ENCODE measurements at regions not wholly inside any gene's neighbourhood (a gene's known extent, or its start where the extent isn't known, plus 50 kb on each side); places are given as distances from the start of the nearest gene placed in this dataset.

- Mint-ChIP-seq H3K4me3 (ENCODE audit: low read depth) (no peak overlapping the region), H3K9me3 (ENCODE audit: low read depth) (no peaks in the 10 kb centered on the region), H3K27ac (no peak overlapping the region), H3K27me3 (peaks cover 3% of the 10 kb centered on the region), H3K4me1 (ENCODE audit: low read depth) (no peaks in the 10 kb centered on the region), H3K36me3 (ENCODE audit: insufficient read depth) (no peaks in the 10 kb centered on the region)
- no peak for DNase-seq (ENCODE audit: low spot score, unreplicated experiment)
- no peak for TF ChIP-seq CTCF (IDR thresholded peaks at IDR 0.05; ENCODE audit: unreplicated experiment)
These were observed 66.0 kb upstream of the ADAMTS2 start for GRCh38 chr5:179411161-179411841.

- no peak for TF ChIP-seq CTCF (IDR thresholded peaks at IDR 0.05; ENCODE audit: unreplicated experiment)
- DNase-seq (ENCODE audit: low spot score, unreplicated experiment), result no peak
These were observed 65.3 kb upstream of the ADAMTS2 start for GRCh38 chr5:179410291-179411160.

GRCh38 chr5:179409806-179410205 lies 64.5 kb upstream of the ADAMTS2 start:
- Mint-ChIP-seq H3K27ac (no peak overlapping the region), H3K9me3 (ENCODE audit: low read depth) (no peaks in the 10 kb centered on the region), H3K4me1 (ENCODE audit: low read depth) (no peaks in the 10 kb centered on the region), H3K4me3 (ENCODE audit: low read depth) (no peak overlapping the region), H3K36me3 (ENCODE audit: insufficient read depth) (no peaks in the 10 kb centered on the region), H3K27me3 (peaks cover 3% of the 10 kb centered on the region)
- TF ChIP-seq CTCF (IDR thresholded peaks at IDR 0.05; ENCODE audit: unreplicated experiment), result no peak
- DNase-seq (ENCODE audit: low spot score, unreplicated experiment), result no peak

More at GRCh38 chr5:179410291-179411160, 65.3 kb upstream of the ADAMTS2 start:
- H3K4me1 Mint-ChIP-seq (ENCODE audit: low read depth), result no peaks in the 10 kb centered on the region
- H3K36me3 Mint-ChIP-seq (ENCODE audit: insufficient read depth), result no peaks in the 10 kb centered on the region
- H3K9me3 Mint-ChIP-seq (ENCODE audit: low read depth), result no peaks in the 10 kb centered on the region
- peaks cover 3% of the 10 kb centered on the region for H3K27me3 Mint-ChIP-seq
- no peak overlapping the region for H3K4me3 Mint-ChIP-seq (ENCODE audit: low read depth)
- H3K27ac Mint-ChIP-seq, result no peak overlapping the region

GRCh38 chr5:179408611-179409010 lies 63.4 kb upstream of the ADAMTS2 start:
- Mint-ChIP-seq H3K4me3 (ENCODE audit: low read depth) (no peak overlapping the region), H3K27me3 (peaks cover 7% of the 10 kb centered on the region), H3K27ac (no peak overlapping the region), H3K9me3 (ENCODE audit: low read depth) (no peaks in the 10 kb centered on the region), H3K4me1 (ENCODE audit: low read depth) (no peaks in the 10 kb centered on the region), H3K36me3 (ENCODE audit: insufficient read depth) (no peaks in the 10 kb centered on the region)
- TF ChIP-seq CTCF (IDR thresholded peaks at IDR 0.05; ENCODE audit: unreplicated experiment), result no peak
- no peak for DNase-seq (ENCODE audit: low spot score, unreplicated experiment)

GRCh38 chr5:179407191-179408175 lies 62.2 kb upstream of the ADAMTS2 start:
- no peak overlapping the region for H3K4me3 Mint-ChIP-seq (ENCODE audit: low read depth)
- no peak overlapping the region for H3K27ac Mint-ChIP-seq

More at GRCh38 chr5:179407191-179408175, 62.2 kb upstream of the ADAMTS2 start:
- TF ChIP-seq CTCF (IDR thresholded peaks at IDR 0.05; ENCODE audit: unreplicated experiment), result no peak
- H3K27me3 Mint-ChIP-seq, result peaks cover 10% of the 10 kb centered on the region
- no peak for DNase-seq (ENCODE audit: low spot score, unreplicated experiment)
- H3K36me3 Mint-ChIP-seq (ENCODE audit: insufficient read depth), result no peaks in the 10 kb centered on the region
- no peaks in the 10 kb centered on the region for H3K4me1 Mint-ChIP-seq (ENCODE audit: low read depth)
- H3K9me3 Mint-ChIP-seq (ENCODE audit: low read depth), result no peaks in the 10 kb centered on the region
